CD14-positive monocyte (primary cell): ENCODE measurements at regions not wholly inside any gene's neighbourhood (a gene's known extent, or its start where the extent isn't known, plus 50 kb on each side); places are given as distances from the start of the nearest gene placed in this dataset.

Experiments used
- DNase-seq, 3 donors: peaks; one replicate each; pipeline ENCODE4 v3.0.0-alpha.2; 2011 to 2022
- H2AFZ ChIP-seq: 2 replicates; pipeline ENCODE4 v1.6.0; 2012; ENCODE audit warnings: mild to moderate bottlenecking, low read depth, low read length, inconsistent platforms; ENCODE audit not compliant: insufficient read depth, poor library complexity, severe bottlenecking
- H3K27ac ChIP-seq, 2 donors: 1 replicate in 1 of 2; 2 replicates in 1 of 2; pipeline ENCODE4 v1.5.1; 2012 to 2013; ENCODE audit warnings: low read length in 2 of 2, control low read depth in 1 of 2, inconsistent platforms in 1 of 2, low read depth in 1 of 2, mild to moderate bottlenecking in 1 of 2
- H3K27me3 ChIP-seq, 2 donors: one replicate each; pipeline versions ENCODE4 v1.6.0 to v1.6.1; 2011 to 2013; ENCODE audit warnings: low read length in 2 of 2; ENCODE audit not compliant: control insufficient read depth in 2 of 2, insufficient read depth in 2 of 2
- H3K36me3 ChIP-seq, 2 donors: replicated peaks in 1 of 2; 1 replicate in 1 of 2; 2 replicates in 1 of 2; pipeline versions ENCODE4 v1.5.1 to v1.6.1; 2012 to 2013; ENCODE audit warnings: low read length in 2 of 2, control low read depth in 1 of 2, inconsistent platforms in 1 of 2, mild to moderate bottlenecking in 1 of 2; ENCODE audit not compliant: insufficient read depth in 2 of 2, control insufficient read depth in 1 of 2
- H3K4me1 ChIP-seq, 2 donors: 1 replicate in 1 of 2; 2 replicates in 1 of 2; pipeline versions ENCODE4 v1.5.1 to v1.6.1; 2012 to 2013; ENCODE audit warnings: low read length in 2 of 2, control low read depth in 1 of 2, inconsistent platforms in 1 of 2, mild to moderate bottlenecking in 1 of 2, moderate library complexity in 1 of 2; ENCODE audit not compliant: insufficient read depth in 2 of 2, control insufficient read depth in 1 of 2
- H3K4me2 ChIP-seq: replicated peaks from 2 replicates; pipeline ENCODE3; 2012; ENCODE audit warnings: low read length, moderate library complexity, mild to moderate bottlenecking; ENCODE audit not compliant: poor library complexity, severe bottlenecking; ENCODE audit errors: extremely low read depth
- H3K4me3 ChIP-seq, 3 experiments: fragments of 200-600 bp in 1 of 3; sonication (generic) in 1 of 3; replicated peaks in 1 of 3; 1 replicate in 2 of 3; 2 replicates in 1 of 3; pipeline ENCODE4 v1.5.1; 2011 to 2013; ENCODE audit warnings: low read length in 3 of 3, mild to moderate bottlenecking in 3 of 3, control low read depth in 2 of 3, low read depth in 2 of 3, inconsistent platforms in 1 of 3, moderate library complexity in 1 of 3
- H3K79me2 ChIP-seq: 2 replicates; pipeline ENCODE4 v1.6.0; 2012; ENCODE audit warnings: mild to moderate bottlenecking, control low read depth, inconsistent platforms, low read length, moderate library complexity; ENCODE audit not compliant: insufficient read depth
- H3K9ac ChIP-seq: 2 replicates; pipeline ENCODE4 v1.6.0; 2017; ENCODE audit warnings: low read length, mild to moderate bottlenecking; ENCODE audit not compliant: insufficient read depth, poor library complexity, severe bottlenecking
- H3K9me3 ChIP-seq, 2 donors: replicated peaks in 1 of 2; 1 replicate in 1 of 2; 2 replicates in 1 of 2; pipeline versions ENCODE4 v1.5.1 to v1.6.1; 2012 to 2013; ENCODE audit warnings: low read length in 2 of 2, control low read depth in 1 of 2; ENCODE audit not compliant: control insufficient read depth in 1 of 2, insufficient read depth in 1 of 2
- H4K20me1 ChIP-seq: 2 replicates; pipeline ENCODE4 v1.6.0; 2012; ENCODE audit warnings: mild to moderate bottlenecking, low read length, control low read depth, moderate library complexity; ENCODE audit not compliant: insufficient read depth
- H3K27ac Mint-ChIP-seq, 7 donors: one replicate each; pipeline ENCODE4 v1.8.0; 2020; ENCODE audit warnings: mild to moderate bottlenecking in 7 of 7, mixed read lengths in 7 of 7, moderate library complexity in 6 of 7, inconsistent platforms in 2 of 7
- H3K27me3 Mint-ChIP-seq, 3 donors: one replicate each; pipeline ENCODE4 v1.8.0; 2021 to 2022; ENCODE audit warnings: low read depth in 3 of 3, mild to moderate bottlenecking in 3 of 3, mixed read lengths in 3 of 3, moderate library complexity in 3 of 3, inconsistent platforms in 1 of 3
- H3K36me3 Mint-ChIP-seq, 2 donors: one replicate each; pipeline ENCODE4 v1.8.0; 2020; ENCODE audit warnings: mixed read lengths in 2 of 2, inconsistent platforms in 1 of 2, mild to moderate bottlenecking in 1 of 2
- H3K4me1 Mint-ChIP-seq: one replicate; pipeline ENCODE4 v1.8.0; 2020; ENCODE audit warnings: mild to moderate bottlenecking, mixed read lengths
- H3K4me3 Mint-ChIP-seq, 2 donors: one replicate each; pipeline ENCODE4 v1.8.0; 2020; ENCODE audit warnings: mild to moderate bottlenecking in 2 of 2, mixed read lengths in 2 of 2, moderate library complexity in 1 of 2
- H3K9me3 Mint-ChIP-seq, 7 donors: one replicate each; pipeline ENCODE4 v1.8.0; 2020 to 2022; ENCODE audit warnings: mixed read lengths in 7 of 7, mild to moderate bottlenecking in 6 of 7, moderate library complexity in 6 of 7, inconsistent platforms in 2 of 7
- CTCF ChIP-seq: fragments of 200-600 bp; IDR thresholded peaks from one replicate; pipeline ENCODE4 v1.8.0; 2022; ENCODE audit warnings: antibody characterized with exemption, mild to moderate bottlenecking
- WGBS: methylation state at CpG from one replicate; pipeline ENCODE4 v1.1.5; 2013; ENCODE audit warnings: missing lambda C conversion rate; ENCODE audit not compliant: insufficient coverage; 5-methylcytosine and 5-hydroxymethylcytosine counted together
- intact Hi-C, 2 donors: fragments of 100-400 bp; cut with micrococcal nuclease; formaldehyde crosslinking; loops; one replicate each; pipeline versions ENCODE4 v1.15.0 to v1.15.1; 2023

GRCh38 chr21:16169779-16170178 is 440.0 kb downstream of the USP25 start:
- no peak for TF ChIP-seq CTCF
- H3K4me3 ChIP-seq = no peak overlapping the region
- no peaks in the 10 kb centered on the region for H3K9me3 ChIP-seq
- no peaks in the 10 kb centered on the region for H3K4me1 ChIP-seq
- H3K4me3 Mint-ChIP-seq = no peak overlapping the region
- H3K9ac ChIP-seq = no peak overlapping the region
- H3K36me3 ChIP-seq = no peaks in the 10 kb centered on the region
- DNase-seq = no peak
- H3K27ac Mint-ChIP-seq = no peak overlapping the region
- no peaks in the 10 kb centered on the region for H3K27me3 Mint-ChIP-seq
- no peaks in the 10 kb centered on the region for H3K79me2 ChIP-seq
- H4K20me1 ChIP-seq = no peaks in the 10 kb centered on the region
- peaks cover 0 to 6% (median 2%) of the 10 kb centered on the region in 7 donors for H3K9me3 Mint-ChIP-seq
- no peaks in the 10 kb centered on the region for H3K27me3 ChIP-seq
- H3K4me2 ChIP-seq = no peak overlapping the region
- WGBS = no CpG with 5 or more reads among the region's 1 CpG
- no peaks in the 10 kb centered on the region for H3K36me3 Mint-ChIP-seq
- H3K27ac ChIP-seq = no peak overlapping the region
- no peak overlapping the region for H2AFZ ChIP-seq
- H3K4me1 Mint-ChIP-seq = peaks cover 3% of the 10 kb centered on the region
- intact Hi-C loops = no loop called here

GRCh38 chr21:16176570-16176969 is 446.8 kb downstream of the USP25 start:
- no peaks in the 10 kb centered on the region for H3K9me3 ChIP-seq
- H3K9ac ChIP-seq = no peak overlapping the region
- Mint-ChIP-seq H3K27me3 (no peaks in the 10 kb centered on the region), H3K4me1 (peaks cover 17% of the 10 kb centered on the region), H3K4me3 (no peak overlapping the region), H3K9me3 (peaks cover 0 to 6% (median under 1%) of the 10 kb centered on the region in 7 donors), H3K27ac (no peak overlapping the region), H3K36me3 (no peaks in the 10 kb centered on the region)
- no peaks in the 10 kb centered on the region for H3K27me3 ChIP-seq
- no peak for TF ChIP-seq CTCF
- H3K4me3 ChIP-seq = no peak overlapping the region
- DNase-seq = no peak
- peaks cover 16% of the 10 kb centered on the region in 2 donors for H3K4me1 ChIP-seq
- no peak overlapping the region for H3K27ac ChIP-seq
- no peaks in the 10 kb centered on the region for H3K79me2 ChIP-seq
- no peak overlapping the region for H3K4me2 ChIP-seq
- no peak overlapping the region for H2AFZ ChIP-seq
- no peaks in the 10 kb centered on the region for H3K36me3 ChIP-seq
- H4K20me1 ChIP-seq = no peaks in the 10 kb centered on the region
- intact Hi-C loops = no loop called here
